SKM-1 (cell line): ENCODE measurements at regions not wholly inside any gene's neighbourhood (a gene's known extent, or its start where the extent isn't known, plus 50 kb on each side); places are given as distances from the start of the nearest gene placed in this dataset.
"Not testable (repeated sequence)": the region's sequence is repeated elsewhere in the genome, so short reads cannot be mapped to it uniquely, and the experiment has no call there.

Source experiments
- DNase-seq: peaks from one replicate; lab custom pipeline; 2025; ENCODE audit not compliant: unreplicated experiment; lab: John Stamatoyannopoulos, UW

DNA sequence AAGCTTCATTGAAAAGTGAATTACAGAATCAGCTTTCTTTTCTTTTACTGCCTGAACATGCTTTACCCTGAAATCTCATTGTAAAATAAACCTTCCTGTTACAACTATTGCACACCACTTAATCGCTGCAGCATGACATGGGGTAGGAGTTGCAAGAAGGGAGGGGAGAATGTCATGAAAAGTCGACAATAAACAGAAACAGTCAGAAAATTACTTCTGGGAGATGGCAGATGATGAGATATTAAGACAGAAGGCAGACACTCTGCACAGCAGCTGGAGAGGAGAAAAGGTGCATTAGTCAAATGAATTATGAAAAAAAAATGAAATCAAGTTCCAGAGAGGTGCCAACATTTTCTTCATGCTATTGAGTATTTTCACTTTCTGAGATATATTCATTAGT lies 287.7 kb downstream of the PCDH7 start:
- DNase-seq, result no peak

DNA sequence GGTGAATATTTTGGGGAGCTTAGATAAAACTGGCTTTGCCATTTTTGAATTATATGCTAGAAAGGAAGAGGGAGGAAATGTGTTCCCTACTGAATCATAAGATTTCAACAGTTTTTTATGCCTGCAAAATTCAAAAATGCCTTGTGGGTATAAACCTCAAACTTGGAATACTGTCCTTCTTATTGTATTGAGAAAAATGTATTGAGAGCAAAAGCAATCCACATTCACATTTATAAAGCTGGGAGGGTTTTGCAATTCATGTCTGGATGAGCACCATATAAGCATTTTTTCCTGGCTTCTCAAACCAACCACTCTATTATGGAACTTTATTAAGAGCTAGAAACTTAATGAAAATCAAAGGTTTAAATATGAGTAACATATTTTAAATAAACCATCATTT lies 289.8 kb downstream of the PCDH7 start:
- no peak for DNase-seq

DNA sequence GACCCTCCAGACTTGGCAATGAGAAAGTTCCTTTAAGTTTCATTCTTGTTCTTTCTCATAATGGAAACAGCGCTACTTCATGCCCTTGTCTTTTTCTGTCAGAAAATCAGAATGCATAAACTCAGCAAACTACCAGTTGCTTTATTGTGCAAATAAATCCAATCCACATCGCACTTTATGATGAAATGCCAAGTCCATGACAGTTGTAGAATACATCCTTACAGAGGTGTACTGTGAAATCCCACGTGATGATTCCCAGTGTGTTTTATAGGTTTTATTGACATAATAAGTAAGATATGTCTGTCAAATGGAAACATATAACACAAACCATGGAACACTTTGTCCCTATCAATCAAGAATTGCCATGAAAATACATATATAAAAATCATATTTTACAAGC lies 295.0 kb downstream of the PCDH7 start:
- no peak for DNase-seq

DNA sequence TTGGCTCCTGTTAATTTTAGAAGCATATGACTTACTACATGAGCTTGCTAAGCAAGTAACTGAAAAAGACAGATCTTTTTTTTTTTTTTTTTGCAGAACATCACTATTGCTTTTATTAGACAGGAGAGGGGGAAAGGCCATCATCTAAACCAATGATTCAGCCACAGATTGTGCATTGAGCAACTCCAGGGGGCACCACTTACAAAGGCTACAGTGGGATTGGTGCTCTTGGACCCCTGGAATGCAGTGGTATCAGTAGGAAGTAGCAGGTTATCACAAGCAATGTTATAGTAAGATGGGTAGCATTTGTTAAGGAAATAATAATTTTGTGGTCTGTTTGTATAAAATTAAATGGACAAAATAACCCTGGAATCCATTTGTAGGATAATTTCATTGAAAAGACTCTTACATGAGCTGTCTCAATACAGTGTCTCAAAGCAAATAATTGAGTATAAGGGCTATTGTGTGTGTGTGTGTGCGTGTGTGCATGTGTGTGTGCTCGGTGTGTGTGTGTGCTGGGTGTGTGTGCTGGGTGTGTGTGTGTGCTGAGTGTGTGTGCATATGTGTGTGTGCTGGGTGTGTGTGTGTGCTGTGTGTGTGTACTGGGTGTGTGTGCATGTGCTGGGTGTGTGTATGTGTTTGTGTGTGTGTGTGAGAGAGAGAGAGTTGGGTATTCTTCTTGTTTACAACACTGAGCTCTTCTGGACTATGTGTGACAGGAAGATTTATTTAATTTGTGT lies 296.3 kb downstream of the PCDH7 start:
- DNase-seq, result no peak

DNA sequence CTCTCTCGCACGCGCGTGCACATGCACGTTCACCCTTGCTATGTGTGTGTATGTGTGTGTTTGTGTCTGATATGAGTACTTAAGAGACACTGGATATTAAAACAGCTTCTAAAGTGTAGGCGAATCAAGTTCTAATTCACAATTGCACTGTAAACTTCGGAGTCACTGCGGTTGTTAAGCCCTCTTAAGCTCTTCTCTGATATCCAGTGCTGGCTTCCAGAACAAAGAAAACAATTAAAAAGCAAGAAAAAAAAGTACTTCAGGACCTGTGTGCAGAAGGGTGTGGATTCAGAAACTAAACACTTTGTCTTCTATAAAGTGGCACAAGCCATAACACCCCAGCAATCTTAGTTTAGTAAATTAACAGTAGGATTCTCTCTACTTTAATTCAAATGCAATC lies 300.2 kb downstream of the PCDH7 start:
- no peak for DNase-seq

DNA sequence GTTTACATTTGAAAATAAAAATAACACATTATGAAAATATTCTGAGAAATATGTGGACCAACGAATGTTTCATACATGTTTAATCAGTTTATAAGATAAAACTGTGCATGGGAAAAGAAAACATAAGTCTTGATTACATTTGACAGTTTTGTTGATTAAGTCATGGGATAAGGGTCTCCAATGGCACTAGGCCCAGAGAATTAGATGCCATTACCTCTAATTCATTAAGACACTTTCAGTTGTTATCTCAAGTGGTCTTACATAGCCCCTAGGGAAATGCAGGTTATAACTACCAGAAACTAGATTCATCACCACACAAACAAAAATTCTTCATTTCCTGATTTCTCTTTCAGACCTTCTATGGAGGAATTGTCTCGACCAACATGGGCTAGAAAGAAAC lies 300.8 kb downstream of the PCDH7 start:
- no peak for DNase-seq

DNA sequence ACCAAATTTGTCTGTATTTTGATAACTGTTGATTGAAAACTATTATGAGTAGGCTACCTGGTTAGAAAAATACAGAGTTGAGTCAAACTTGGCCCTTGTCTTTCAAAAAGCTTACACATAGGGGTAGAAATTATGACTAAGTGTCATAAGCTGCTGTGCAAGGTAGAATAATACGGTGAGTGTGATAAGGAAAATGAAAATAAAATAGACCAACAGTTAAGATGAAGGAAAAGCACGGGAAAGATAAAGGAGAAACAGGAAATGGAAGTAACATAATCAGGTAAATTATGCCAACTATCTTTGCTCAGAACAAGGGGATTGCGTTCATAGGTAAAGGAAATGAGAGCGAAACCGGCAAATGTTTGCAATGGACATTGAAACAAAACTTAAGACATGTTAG lies 302.5 kb downstream of the PCDH7 start:
- no peak for DNase-seq

DNA sequence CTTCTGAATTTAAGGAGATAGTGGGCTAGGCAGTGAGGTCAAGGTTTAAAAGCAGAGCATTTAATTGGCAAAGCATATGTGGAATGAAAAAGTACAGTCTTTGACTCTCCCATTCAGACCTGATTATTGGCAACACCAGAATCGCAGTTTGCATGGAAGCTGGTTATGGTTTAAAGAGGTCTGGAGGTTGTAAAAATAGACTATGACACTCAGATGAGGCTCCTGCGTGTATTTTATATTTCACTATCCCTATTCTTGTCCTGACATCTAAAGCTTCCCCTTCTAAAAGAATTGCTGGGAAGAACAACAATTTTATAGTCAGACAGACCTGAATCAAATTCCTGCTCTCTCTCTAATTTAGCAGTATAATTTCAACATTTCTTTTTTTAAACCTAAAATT lies 302.9 kb downstream of the PCDH7 start:
- DNase-seq, result no peak

DNA sequence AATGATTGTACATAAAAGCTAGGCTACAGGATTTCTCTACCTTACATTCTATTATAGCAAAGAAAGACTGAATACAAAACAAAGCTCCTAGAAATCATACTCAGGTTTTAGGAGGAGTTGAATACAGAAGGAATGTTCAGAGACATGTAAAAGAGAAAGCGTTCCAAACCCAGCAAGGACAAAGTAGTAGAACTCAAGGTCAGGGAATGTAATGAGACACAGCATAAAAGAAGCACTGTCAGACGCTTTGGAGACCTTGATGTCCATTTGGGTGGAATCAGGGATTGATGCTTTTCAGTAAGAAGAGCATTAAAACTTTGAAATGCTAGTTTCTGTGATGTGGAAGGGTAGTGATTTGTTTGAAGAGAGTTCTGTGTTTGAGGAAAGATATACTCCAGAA lies 303.6 kb downstream of the PCDH7 start:
- DNase-seq, result no peak

DNA sequence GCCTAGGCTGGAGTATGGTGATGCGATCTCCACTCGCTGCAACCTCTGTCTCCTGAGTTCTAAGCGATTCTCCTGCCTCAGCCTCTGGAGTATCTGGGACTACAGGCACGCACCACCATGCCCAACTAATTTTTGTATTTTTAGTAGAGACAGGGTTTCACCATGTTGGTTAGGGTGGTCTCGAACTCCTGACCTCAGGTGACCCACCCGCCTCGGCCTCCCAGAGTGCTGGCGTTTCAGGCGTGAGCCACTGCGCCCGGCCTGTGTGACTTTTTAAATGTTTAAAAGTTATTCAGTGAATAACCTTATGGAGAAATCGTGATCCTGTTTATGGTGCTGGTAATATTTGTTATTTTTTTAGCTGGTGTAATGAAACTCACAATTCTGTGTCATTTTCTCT lies 304.6 kb downstream of the PCDH7 start:
- not testable (repeated sequence) for DNase-seq

DNA sequence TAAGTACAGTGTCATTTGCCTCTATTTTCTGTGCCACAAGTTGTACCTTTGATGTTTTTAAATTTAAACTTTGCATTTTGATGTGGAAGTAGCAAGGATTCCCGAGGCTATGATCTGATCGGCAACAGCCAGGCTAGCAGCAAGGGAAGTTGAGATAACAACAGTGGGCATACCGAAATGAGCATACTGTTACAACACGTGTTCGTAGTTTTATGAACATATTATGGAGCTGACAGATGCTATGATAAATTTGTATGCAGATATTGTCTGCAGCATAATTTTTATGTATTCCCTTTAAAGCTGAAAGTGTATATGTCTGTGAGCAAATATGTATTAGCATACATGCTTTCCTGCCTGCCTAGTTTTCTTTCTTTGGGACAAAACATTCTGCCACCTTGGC lies 306.1 kb downstream of the PCDH7 start:
- no peak for DNase-seq

DNA sequence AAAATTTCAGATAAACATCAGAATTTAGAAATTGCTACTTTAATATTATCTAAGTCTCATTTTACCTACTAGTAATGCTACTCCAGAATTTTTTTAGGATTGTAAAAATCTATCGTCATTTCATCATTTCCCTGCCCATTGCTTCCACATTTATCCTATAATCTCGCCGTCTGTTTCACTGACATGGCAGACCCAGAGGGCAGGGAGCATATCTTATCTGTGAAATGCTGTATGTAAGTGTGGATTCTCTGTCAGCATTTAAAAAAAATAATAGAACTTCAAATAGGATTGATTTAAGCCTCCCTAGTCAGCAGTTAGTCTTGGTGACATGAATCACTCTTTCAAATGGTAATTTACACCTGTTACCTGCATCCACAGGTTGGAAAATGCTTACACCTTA lies 314.4 kb downstream of the PCDH7 start:
- no peak for DNase-seq

DNA sequence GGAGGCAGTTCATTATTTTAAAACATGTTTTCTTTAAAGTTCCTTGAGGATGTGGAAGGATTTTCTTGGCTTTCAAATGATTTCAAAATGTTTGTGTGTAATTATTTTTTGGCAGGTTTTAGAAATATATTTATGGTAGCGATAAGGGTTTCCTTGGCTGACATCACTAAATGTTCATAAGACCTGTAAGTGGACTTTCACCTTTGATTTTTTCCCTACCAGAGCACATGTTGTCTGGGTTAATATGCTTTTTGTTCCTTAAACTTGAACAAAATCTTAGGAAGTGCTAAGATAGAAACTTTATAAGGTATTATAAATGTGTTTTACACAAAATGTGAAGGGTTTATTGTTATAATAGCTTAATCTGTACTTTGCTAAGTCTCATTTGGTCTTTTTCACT lies 315.6 kb downstream of the PCDH7 start:
- no peak for DNase-seq

DNA sequence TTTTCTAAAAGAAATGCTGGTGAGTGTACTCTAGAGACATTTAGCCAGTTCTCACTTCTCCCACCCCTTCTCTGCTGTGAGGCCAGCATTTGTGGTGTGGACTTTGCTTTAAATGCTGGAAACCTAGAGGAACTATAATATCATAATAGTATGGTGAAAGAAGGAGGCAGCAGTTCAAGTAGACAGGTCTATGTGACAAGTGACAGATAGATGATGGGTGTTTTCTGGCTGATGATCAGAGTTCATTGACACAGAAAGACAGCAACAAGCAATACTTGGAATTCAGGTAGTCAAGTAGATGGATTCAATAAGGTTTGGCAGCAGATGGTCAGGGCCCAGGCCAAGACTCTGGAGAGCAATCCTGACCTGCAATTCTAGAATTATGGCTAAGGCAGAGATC lies 317.5 kb downstream of the PCDH7 start:
- no peak for DNase-seq

DNA sequence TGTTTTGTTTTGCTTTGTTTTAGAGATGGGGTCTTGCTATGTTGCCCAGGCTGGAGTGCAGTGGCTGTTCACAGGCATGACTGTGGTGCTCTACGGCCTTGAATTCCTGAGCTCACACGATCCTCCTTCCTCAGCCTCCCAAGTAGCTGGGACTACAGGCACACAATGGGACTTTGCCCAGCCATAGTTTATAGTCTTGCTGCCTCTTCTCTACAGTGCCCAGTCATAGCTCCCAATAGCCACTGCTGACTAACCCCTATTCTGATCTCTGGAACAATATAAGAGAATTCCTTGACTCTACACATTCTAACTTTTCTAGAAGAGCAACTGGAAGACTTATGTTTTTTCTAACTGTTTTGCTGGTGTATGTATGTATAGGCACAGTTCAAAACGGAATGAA lies 319.2 kb downstream of the PCDH7 start:
- DNase-seq, result no peak

DNA sequence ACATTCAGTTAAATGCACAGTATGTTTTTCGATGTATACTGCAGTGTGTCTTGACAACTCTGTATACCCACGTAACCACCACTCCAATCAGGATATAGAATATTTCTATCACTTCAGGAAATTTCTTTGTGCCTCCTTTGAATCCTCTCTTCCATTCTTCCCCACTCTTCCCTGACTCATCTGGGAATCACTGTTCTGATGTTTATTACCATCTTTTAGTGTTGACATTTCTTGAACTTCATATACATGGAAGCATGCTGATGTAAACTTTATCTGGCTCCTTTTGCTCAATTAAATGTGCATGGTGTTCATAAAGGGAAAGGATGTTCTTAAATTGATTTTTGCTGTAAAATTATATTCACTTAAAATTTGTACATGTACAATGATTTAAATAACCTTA lies 319.9 kb downstream of the PCDH7 start:
- no peak for DNase-seq

DNA sequence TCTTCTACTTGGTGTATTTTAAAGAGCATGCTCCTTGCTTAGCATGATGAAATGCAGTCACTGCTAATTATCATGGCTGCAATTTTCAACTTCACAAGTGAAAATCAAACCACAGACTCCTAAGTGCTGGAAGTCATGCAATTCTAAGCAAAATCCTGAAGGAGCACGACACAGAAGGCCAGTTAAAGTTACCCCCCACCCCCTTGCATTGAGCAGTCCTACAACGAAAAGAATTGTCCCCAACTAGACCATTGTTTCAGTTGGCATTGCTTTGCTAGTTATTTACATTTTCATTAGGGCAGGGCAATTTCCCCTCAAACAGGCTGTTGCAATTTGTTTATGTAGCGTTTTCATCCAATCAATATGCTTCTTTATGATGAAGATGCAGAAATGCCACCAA lies 321.2 kb downstream of the PCDH7 start:
- no peak for DNase-seq

DNA sequence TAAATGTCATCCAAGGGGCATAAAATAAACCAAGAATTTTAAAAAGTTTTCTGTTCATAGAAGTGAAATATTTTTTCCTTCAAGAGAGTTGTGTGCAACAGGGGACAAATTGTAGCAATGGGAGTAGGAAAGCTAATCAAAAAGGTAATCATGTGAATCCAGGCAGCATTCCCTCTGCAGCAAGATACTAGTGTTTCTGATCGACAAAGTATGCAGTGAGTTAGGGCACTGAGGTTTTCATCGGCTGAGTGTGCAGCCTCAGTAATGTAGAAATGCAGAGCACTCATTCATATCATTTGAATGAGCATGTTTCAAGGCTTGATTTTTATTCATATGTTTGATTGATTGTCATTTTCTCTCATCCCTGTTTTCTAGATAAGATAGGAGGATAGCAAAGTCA lies 321.7 kb downstream of the PCDH7 start:
- no peak for DNase-seq

DNA sequence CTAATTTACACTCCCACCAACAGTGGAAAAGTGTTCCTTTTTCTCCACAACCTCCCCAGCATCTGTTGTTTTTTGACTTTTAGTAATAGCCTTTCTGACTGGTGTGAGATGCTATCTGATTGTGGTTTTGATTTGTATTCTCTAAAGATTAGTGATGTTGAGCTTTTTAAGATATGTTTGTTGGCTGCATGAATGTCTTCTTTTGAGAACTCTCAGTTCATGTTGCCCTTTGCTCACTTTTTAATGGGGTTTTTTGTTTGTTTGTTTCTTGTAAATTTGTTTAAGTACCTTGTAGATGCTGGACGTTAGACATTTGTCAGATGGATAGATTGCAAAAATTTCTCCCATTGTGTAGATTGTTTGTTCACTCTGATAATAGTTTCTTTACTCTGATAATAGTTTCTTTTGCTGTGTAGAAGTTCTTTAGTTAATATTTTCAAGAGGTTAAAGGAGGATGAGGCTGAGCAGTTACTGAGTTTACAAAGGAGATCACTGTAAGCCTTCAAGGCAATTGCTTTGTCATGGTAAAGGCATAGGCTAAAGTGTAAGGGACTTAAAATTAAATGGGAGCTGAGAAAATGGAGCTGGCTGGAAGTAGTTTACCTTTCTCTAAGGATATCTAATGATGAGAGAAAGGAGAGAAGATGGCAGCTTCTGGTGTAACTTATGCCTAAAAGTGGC lies 323.4 kb downstream of the PCDH7 start:
- DNase-seq, result no peak

DNA sequence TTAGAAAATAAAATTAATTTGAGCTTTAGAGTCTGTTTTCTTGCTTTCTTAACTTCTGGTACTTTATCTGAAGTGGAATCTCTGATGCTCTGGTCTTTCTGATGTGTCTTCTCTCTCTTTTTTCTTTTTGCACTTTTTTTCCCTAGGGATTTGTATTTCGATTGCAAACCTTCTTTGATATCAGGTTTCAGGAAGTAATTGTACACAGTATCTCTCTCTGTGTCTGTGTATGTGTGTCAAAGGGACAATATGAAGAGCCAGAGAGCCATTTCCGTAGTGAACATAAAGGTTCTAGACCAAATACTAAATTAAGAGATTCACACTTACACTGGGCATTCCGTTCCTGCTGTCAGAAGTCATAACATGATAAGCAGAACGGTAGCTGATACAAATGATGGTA lies 325.0 kb downstream of the PCDH7 start:
- no peak for DNase-seq

DNA sequence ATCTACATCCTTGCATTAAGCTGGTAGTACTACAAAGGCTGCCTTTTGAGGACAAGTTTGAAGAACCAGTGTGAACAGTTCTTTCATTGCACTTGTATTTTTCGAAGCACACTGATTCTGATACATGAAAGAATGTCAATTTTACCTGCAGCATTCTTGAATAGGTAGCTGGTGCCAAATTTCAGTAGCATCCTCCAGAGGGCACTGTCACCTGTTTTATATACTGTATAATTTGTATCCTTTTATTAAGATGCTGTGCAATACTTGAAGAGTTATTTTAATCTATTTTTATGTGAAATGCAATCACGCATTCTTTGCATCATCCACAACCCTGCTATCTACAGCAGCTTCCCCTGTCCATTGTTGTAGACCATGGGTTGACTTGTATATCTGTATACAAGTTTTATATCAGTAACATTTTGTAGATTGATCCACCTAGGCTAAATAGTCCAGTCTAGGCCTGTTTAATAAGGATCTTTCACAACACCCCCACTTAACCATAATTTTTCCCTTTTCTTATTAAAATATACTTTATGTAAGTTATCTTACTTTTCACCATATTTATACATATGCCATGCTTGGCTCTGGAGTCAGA lies 325.7 kb downstream of the PCDH7 start:
- DNase-seq, result no peak

DNA sequence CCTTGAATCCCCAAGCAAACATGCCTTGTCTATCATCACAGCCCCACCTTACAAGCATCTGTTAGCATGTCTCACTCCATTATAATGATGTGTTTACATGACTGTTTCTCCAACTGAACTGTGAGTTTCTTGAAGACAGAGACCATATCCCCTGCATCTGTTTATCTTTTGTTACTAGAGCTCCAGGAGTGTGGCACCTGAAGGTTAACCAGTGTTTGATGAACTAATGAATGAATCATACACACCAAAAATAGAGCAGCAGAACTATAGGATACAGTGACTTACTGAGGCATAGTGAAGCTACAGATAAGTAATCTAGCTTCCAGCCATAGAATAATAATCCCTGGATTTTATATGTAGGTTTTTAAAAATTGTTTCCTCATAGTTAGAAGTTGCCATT lies 331.0 kb downstream of the PCDH7 start:
- no peak for DNase-seq

DNA sequence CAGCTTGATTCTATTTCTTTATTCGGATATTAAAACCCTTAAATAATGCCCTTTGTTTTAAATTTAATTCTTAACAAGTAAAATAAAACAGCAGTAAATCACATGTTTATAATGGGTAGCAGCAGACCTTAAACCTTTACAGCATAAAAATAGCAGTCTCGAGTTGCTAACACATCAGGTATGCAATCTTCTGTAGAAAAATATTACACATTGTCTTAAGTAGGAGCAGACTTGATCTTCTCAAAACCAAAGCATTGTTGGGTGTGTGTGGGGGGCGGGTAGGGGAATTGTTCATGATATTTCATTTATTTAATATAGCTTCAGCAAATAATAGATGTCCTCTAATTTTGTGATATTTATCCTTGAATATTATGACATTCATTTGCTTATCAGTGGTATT lies 331.4 kb downstream of the PCDH7 start:
- DNase-seq, result no peak
